ENCODE measurements at regions not wholly inside any gene's neighbourhood (a gene's known extent, or its start where the extent isn't known, plus 50 kb on each side); places are given as distances from the start of the nearest gene placed in this dataset.
A peak's percentile ranks its signal among the peaks of the same experiment; 100 is the strongest.
"Not testable (repeated sequence)": the region's sequence is repeated elsewhere in the genome, so short reads cannot be mapped to it uniquely, and the experiment has no call there.

GRCh38 chr15:95733931-95734330 is 596.6 kb upstream of the NR2F2 start:
- DNase-seq (ENCODE audit: low spot score) = no peak

GRCh38 chr15:95734422-95735316 is 595.8 kb upstream of the NR2F2 start:
- DNase-seq (ENCODE audit: low spot score) = peak; percentile 12

- DNase-seq (ENCODE audit: low spot score) = no peak
Observed at GRCh38 chr15:95737060-95737459, 593.4 kb upstream of the NR2F2 start.

- no peak for DNase-seq (ENCODE audit: low spot score)
Observed at GRCh38 chr15:95739131-95739530, 591.4 kb upstream of the NR2F2 start.

- no peak for DNase-seq (ENCODE audit: low spot score)
Observed at GRCh38 chr15:95741830-95742229, 588.7 kb upstream of the NR2F2 start.

- no peak for DNase-seq (ENCODE audit: low spot score)
Observed at GRCh38 chr15:95742256-95742655, 588.2 kb upstream of the NR2F2 start.

GRCh38 chr15:95742836-95743235 is 587.7 kb upstream of the NR2F2 start:
- peak; percentile 14 for DNase-seq (ENCODE audit: low spot score)

- no peak for DNase-seq (ENCODE audit: low spot score)
Observed at GRCh38 chr15:95757171-95757570, 573.3 kb upstream of the NR2F2 start.

GRCh38 chr15:95758451-95758850 is 572.0 kb upstream of the NR2F2 start:
- DNase-seq (ENCODE audit: low spot score) = no peak

GRCh38 chr15:95758851-95759250 is 571.6 kb upstream of the NR2F2 start:
- no peak for DNase-seq (ENCODE audit: low spot score)

- peak; percentile 32 for DNase-seq (ENCODE audit: low spot score)
Observed at GRCh38 chr15:95760508-95760907, 570.0 kb upstream of the NR2F2 start.

- no peak for DNase-seq (ENCODE audit: low spot score)
Observed at GRCh38 chr15:95761501-95762165, 568.9 kb upstream of the NR2F2 start.

GRCh38 chr15:95763426-95763825 is 567.1 kb upstream of the NR2F2 start:
- no peak for DNase-seq (ENCODE audit: low spot score)

- no peak for DNase-seq (ENCODE audit: low spot score)
Observed at GRCh38 chr15:95765161-95765560, 565.3 kb upstream of the NR2F2 start.

GRCh38 chr15:95770196-95770595 is 560.3 kb upstream of the NR2F2 start:
- no peak for DNase-seq (ENCODE audit: low spot score)

- DNase-seq (ENCODE audit: low spot score) = no peak
Observed at GRCh38 chr15:95772982-95773381, 557.5 kb upstream of the NR2F2 start.

- no peak for DNase-seq (ENCODE audit: low spot score)
Observed at GRCh38 chr15:95784508-95784907, 546.0 kb upstream of the NR2F2 start.

GRCh38 chr15:95785276-95785675 is 545.2 kb upstream of the NR2F2 start:
- DNase-seq (ENCODE audit: low spot score) = not testable (repeated sequence)

- no peak for DNase-seq (ENCODE audit: low spot score)
Observed at GRCh38 chr15:95793231-95793630, 537.3 kb upstream of the NR2F2 start.

GRCh38 chr15:95795386-95795785 is 535.1 kb upstream of the NR2F2 start:
- no peak for DNase-seq (ENCODE audit: low spot score)

- peak; percentile 74 for DNase-seq (ENCODE audit: low spot score)
Observed at GRCh38 chr15:95799286-95800200, 531.0 kb upstream of the NR2F2 start.

GRCh38 chr15:95804484-95804883 is 526.0 kb upstream of the NR2F2 start:
- no peak for DNase-seq (ENCODE audit: low spot score)
